K562 (cell line): ENCODE measurements at regions not wholly inside any gene's neighbourhood (a gene's known extent, or its start where the extent isn't known, plus 50 kb on each side); places are given as distances from the start of the nearest gene placed in this dataset.

Source experiments
- ATAC-seq: fragments of 200-7000 bp; cut with Tn5 transposase; 3 replicates; pipeline ENCODE4 v1.9.1; 2020; ENCODE audit warnings: moderate library complexity
- BruUV-seq: library from RNA; stranded (reverse); fragments of 400-500 nt; replicated peaks from 2 replicates; lab custom pipeline; 2021; lab: Mats Ljungman, UMichigan
- CTCF ChIA-PET: fragments of 300-600 bp; formaldehyde crosslinking; extraction: SDS; loops from one replicate; lab custom pipeline; 2021; ENCODE audit warnings: low intra/inter-chr PET ratio; lab: Yijun Ruan, JAX
- POLR2A ChIA-PET: fragments of 300-600, 350-650 bp; sonication (Branson Sonifier 250); formaldehyde crosslinking; extraction: SDS; loops from one replicate; lab custom pipeline; 2021; ENCODE audit warnings: antibody characterized with exemption, inconsistent platforms; lab: Yijun Ruan, JAX
- DNase-seq, 4 experiments: peaks; one replicate each; pipeline versions ENCODE4 v3.0.0 to v3.0.0-alpha.2; 2011 to 2018; ENCODE audit warnings: low spot score in 3 of 4, mixed read lengths in 3 of 4; ENCODE audit errors: extremely low read depth in 1 of 4
- FAIRE-seq: peaks from 2 replicates; lab custom pipeline; 2011; peaks lifted over from hg19 to GRCh38; lab: Jason Lieb, UNC
- H2AFZ ChIP-seq: 2 replicates; pipeline ENCODE4 v1.6.0; 2011; ENCODE audit warnings: low read depth, low read length, control low read depth, inconsistent platforms
- H3K27ac ChIP-seq: fragments of 200-600 bp; 3 replicates; pipeline ENCODE4 v1.8.0; 2011; ENCODE audit warnings: low read depth, mild to moderate bottlenecking, control low read depth, inconsistent platforms, low read length, moderate library complexity, mixed read lengths; ENCODE audit errors: extremely low read depth
- H3K27me3 ChIP-seq, 2 experiments: fragments of 300-600 bp in 1 of 2; 2 replicates in 1 of 2; 3 replicates in 1 of 2; pipeline versions ENCODE4 v1.6.0 to v1.8.0; 2011; ENCODE audit warnings: inconsistent platforms in 2 of 2, low read length in 2 of 2, mild to moderate bottlenecking in 1 of 2, mixed read lengths in 1 of 2, moderate library complexity in 1 of 2; ENCODE audit not compliant: control insufficient read depth in 2 of 2, insufficient read depth in 2 of 2
- H3K36me3 ChIP-seq: fragments of 300-600 bp; 3 replicates; pipeline ENCODE4 v1.8.0; 2011; ENCODE audit warnings: mild to moderate bottlenecking, low read length, inconsistent platforms; ENCODE audit not compliant: control insufficient read depth, insufficient read depth
- H3K4me1 ChIP-seq, 2 experiments: fragments of 200-600 bp in 1 of 2; replicated peaks in 1 of 2; 2 replicates in 1 of 2; 3 replicates in 1 of 2; pipeline versions ENCODE4 v1.5.1 to v1.8.0; 2011; ENCODE audit warnings: inconsistent platforms in 2 of 2, low read length in 2 of 2, mild to moderate bottlenecking in 1 of 2, mixed read lengths in 1 of 2, moderate library complexity in 1 of 2; ENCODE audit not compliant: control insufficient read depth in 2 of 2, insufficient read depth in 2 of 2
- H3K4me2 ChIP-seq: 2 replicates; pipeline ENCODE4 v1.6.1; 2011; ENCODE audit warnings: low read length, control low read depth, inconsistent platforms, mixed read lengths; ENCODE audit not compliant: insufficient read depth
- H3K4me3 ChIP-seq: fragments of 200-600 bp; sonication (generic), shearing (Covaris generic); 2 replicates; pipeline ENCODE4 v1.5.1; 2016; ENCODE audit warnings: control low read depth, inconsistent platforms
- H3K79me2 ChIP-seq: fragments of 200-600 bp; 3 replicates; pipeline ENCODE4 v1.8.0; 2011; ENCODE audit warnings: low read length, inconsistent platforms; ENCODE audit not compliant: control insufficient read depth, insufficient read depth
- H3K9ac ChIP-seq, 2 experiments: 2 replicates each; pipeline versions ENCODE4 v1.6.0 to v1.6.1; 2011; ENCODE audit warnings: low read depth in 2 of 2, low read length in 2 of 2, control low read depth in 1 of 2, inconsistent platforms in 1 of 2, mild to moderate bottlenecking in 1 of 2, mixed read lengths in 1 of 2; ENCODE audit not compliant: insufficient read depth in 1 of 2
- H3K9me1 ChIP-seq: one replicate; pipeline ENCODE4 v1.6.0; 2011; ENCODE audit warnings: inconsistent platforms, mild to moderate bottlenecking, low read length, moderate library complexity; ENCODE audit not compliant: control insufficient read depth, insufficient read depth
- H3K9me3 ChIP-seq: replicated peaks from 2 replicates; pipeline ENCODE4 v1.5.1; 2011; ENCODE audit warnings: low read depth, low read length, inconsistent platforms; ENCODE audit not compliant: control insufficient read depth, insufficient read depth
- H4K20me1 ChIP-seq: replicated peaks from 2 replicates; pipeline ENCODE4 v1.6.1; 2011; ENCODE audit warnings: low read length, inconsistent platforms, mixed read lengths; ENCODE audit not compliant: control insufficient read depth, insufficient read depth
- CBX5 ChIP-seq: IDR thresholded peaks from 2 replicates; pipeline ENCODE4 v1.6.1; 2014; ENCODE audit warnings: low read depth, borderline replicate concordance
- E2F5 ChIP-seq: sonication (generic); formaldehyde crosslinking; IDR thresholded peaks from 2 replicates; pipeline ENCODE4 v1.8.0; 2022; ENCODE audit warnings: mild to moderate bottlenecking, missing genetic modification reagents
- GABPB1 ChIP-seq: sonication (generic); formaldehyde crosslinking; IDR thresholded peaks from 2 replicates; pipeline ENCODE4 v1.8.0; 2022; ENCODE audit warnings: mild to moderate bottlenecking, missing genetic modification reagents
- HMG20A ChIP-seq: fragments of 450-650 bp; formaldehyde crosslinking; conservative IDR thresholded peaks from 2 replicates; pipeline ENCODE4 v1.4.0; 2020; ENCODE audit warnings: mild to moderate bottlenecking, mixed read lengths
- MAFK ChIP-seq: IDR thresholded peaks from 2 replicates; pipeline ENCODE4 v1.6.1; 2011; ENCODE audit warnings: low read length, improper control_type of control experiment
- MTA3 ChIP-seq: fragments of 450-650 bp; formaldehyde crosslinking; IDR thresholded peaks from 2 replicates; pipeline ENCODE4 v1.6.1; 2017; ENCODE audit warnings: mild to moderate bottlenecking, borderline replicate concordance
- MTF1 ChIP-seq: fragments of 250-450 bp; sonication (Bioruptor Pico); IDR thresholded peaks from 2 replicates; pipeline ENCODE4 v1.9.0; 2021; ENCODE audit warnings: moderate library complexity, mild to moderate bottlenecking, inconsistent platforms, borderline replicate concordance
- SMAD1 ChIP-seq: fragments of 150-350 bp; IDR thresholded peaks from 2 replicates; pipeline ENCODE4 v1.6.1; 2014; ENCODE audit warnings: low read length, low read depth; ENCODE audit not compliant: partially characterized antibody
- SOX6 ChIP-seq: fragments of 450-650 bp; IDR thresholded peaks from 2 replicates; pipeline ENCODE4 v1.6.1; 2014; ENCODE audit warnings: mild to moderate bottlenecking
- ZBTB34 ChIP-seq: fragments of 250-450 bp; sonication (Bioruptor Pico); IDR thresholded peaks from 2 replicates; pipeline ENCODE4 v1.8.0; 2021; ENCODE audit warnings: mild to moderate bottlenecking, moderate library complexity
- WGBS: fragments of 100-300 bp; shearing (Covaris generic); methylation state at CpG from one replicate; pipeline ENCODE4 v1.1.6; 2016; ENCODE audit warnings: low coverage, mixed read lengths; ENCODE audit not compliant: insufficient coverage; ENCODE audit errors: missing lambda C conversion rate; 5-methylcytosine and 5-hydroxymethylcytosine counted together
- in situ Hi-C: fragments of 300-500 bp; cut with MboI; formaldehyde crosslinking; loops from 4 replicates; pipeline ENCODE4 v1.15.0; 2018; ENCODE audit warnings: inconsistent platforms, mixed read lengths
- intact Hi-C: fragments of 100-400 bp; cut with micrococcal nuclease; formaldehyde crosslinking; loops from 2 replicates; pipeline ENCODE4 v1.14.2; 2022
- TF ChIP-seq, protein P1 (sequence below): fragments of 450-650 bp; IDR thresholded peaks from 2 replicates; pipeline ENCODE4 v1.6.1; 2018; ENCODE audit warnings: mild to moderate bottlenecking, low read depth; ENCODE audit not compliant: partially characterized antibody
- TF ChIP-seq, protein P2 (sequence below): fragments of 200-800 bp; sonication (Bioruptor generic); IDR thresholded peaks from 2 replicates; pipeline ENCODE4 v1.6.1; 2017; ENCODE audit warnings: missing genetic modification characterization, missing compliant biosample characterization

DNA sequence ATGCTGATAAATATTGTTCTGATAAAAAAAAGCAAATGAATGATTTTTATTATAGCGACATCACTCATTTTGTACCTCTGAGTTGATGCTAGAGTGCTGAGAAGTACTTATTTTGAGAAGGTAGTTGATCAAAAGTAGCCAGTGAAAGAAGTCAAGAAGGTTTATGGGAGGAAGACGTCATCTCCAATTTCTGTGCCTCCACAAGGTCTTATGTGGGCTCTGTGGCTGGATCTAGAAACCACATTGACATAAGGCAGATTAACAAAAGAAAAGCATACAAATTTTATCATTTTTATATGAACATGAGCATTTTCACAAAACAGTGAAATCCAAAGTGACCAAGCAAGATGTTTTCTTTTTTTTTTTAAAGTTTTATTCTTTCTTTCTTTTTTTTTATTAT is 289.5 kb upstream of the FAR2 start:
- H3K9ac ChIP-seq = no peak overlapping the region
- WGBS = 0% methylated on average over 2 of the region's 2 CpGs
- intact Hi-C loops (no loop called here), in situ Hi-C loops (no loop called here)
- no peaks in the 10 kb centered on the region for H3K79me2 ChIP-seq
- no peaks in the 10 kb centered on the region for H3K9me3 ChIP-seq
- H3K4me3 ChIP-seq = no peak overlapping the region
- H3K4me2 ChIP-seq = no peak overlapping the region
- no TSS peak for BruUV-seq
- ATAC-seq (no peak), FAIRE-seq (no peak), DNase-seq (no peak)
- H3K36me3 ChIP-seq = no peaks in the 10 kb centered on the region
- CTCF ChIA-PET = no interaction called here
- no peak for TF ChIP-seq SOX6
- H2AFZ ChIP-seq = no peak overlapping the region
- no peak overlapping the region for H3K27ac ChIP-seq
- POLR2A ChIA-PET = no interaction called here
- H4K20me1 ChIP-seq = no peaks in the 10 kb centered on the region
- H3K27me3 ChIP-seq = no peaks in the 10 kb centered on the region
- no peaks in the 10 kb centered on the region for H3K4me1 ChIP-seq
- no peaks in the 10 kb centered on the region for H3K9me1 ChIP-seq

- WGBS = 0% methylated on average over 4 of the region's 4 CpGs
- no peaks in the 10 kb centered on the region for H4K20me1 ChIP-seq
- no peaks in the 10 kb centered on the region for H3K4me1 ChIP-seq
- ChIA-PET CTCF (no interaction called here), POLR2A (no interaction called here)
- ATAC-seq (no peak), FAIRE-seq (no peak), DNase-seq (no peak)
- H2AFZ ChIP-seq = no peak overlapping the region
- in situ Hi-C loops (no loop called here), intact Hi-C loops (no loop called here)
- no peak overlapping the region for H3K27ac ChIP-seq
- no peak overlapping the region for H3K4me2 ChIP-seq
- H3K36me3 ChIP-seq = no peaks in the 10 kb centered on the region
- H3K9ac ChIP-seq = no peak overlapping the region
- H3K79me2 ChIP-seq = no peaks in the 10 kb centered on the region
- BruUV-seq = no TSS peak
- H3K4me3 ChIP-seq = no peak overlapping the region
- no peaks in the 10 kb centered on the region for H3K9me1 ChIP-seq
- H3K27me3 ChIP-seq = no peaks in the 10 kb centered on the region
- no peaks in the 10 kb centered on the region for H3K9me3 ChIP-seq
- TF ChIP-seq CBX5 (no peak), SMAD1 (no peak), MTA3 (no peak), ZBTB34 (CRISPR knock-in tag) (no peak), HMG20A (no peak), GABPB1 (CRISPR knock-in tag) (no peak), MAFK (no peak), MTF1 (CRISPR knock-in tag) (no peak), E2F5 (CRISPR knock-in tag) (no peak)
- TF ChIP-seq, protein P1, sequence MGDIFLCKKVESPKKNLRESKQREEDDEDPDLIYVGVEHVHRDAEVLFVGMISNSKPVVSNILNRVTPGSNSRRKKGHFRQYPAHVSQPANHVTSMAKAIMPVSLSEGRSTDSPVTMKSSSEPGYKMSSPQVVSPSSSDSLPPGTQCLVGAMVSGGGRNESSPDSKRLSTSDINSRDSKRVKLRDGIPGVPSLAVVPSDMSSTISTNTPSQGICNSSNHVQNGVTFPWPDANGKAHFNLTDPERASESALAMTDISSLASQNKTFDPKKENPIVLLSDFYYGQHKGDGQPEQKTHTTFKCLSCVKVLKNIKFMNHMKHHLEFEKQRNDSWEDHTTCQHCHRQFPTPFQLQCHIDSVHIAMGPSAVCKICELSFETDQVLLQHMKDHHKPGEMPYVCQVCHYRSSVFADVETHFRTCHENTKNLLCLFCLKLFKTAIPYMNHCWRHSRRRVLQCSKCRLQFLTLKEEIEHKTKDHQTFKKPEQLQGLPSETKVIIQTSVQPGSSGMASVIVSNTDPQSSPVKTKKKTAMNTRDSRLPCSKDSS = no peak
- TF ChIP-seq, protein P2, sequence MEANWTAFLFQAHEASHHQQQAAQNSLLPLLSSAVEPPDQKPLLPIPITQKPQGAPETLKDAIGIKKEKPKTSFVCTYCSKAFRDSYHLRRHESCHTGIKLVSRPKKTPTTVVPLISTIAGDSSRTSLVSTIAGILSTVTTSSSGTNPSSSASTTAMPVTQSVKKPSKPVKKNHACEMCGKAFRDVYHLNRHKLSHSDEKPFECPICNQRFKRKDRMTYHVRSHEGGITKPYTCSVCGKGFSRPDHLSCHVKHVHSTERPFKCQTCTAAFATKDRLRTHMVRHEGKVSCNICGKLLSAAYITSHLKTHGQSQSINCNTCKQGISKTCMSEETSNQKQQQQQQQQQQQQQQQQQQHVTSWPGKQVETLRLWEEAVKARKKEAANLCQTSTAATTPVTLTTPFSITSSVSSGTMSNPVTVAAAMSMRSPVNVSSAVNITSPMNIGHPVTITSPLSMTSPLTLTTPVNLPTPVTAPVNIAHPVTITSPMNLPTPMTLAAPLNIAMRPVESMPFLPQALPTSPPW (CRISPR knock-in tag) = no peak
Observed at GRCh38 chr12:28865776-28866175, 283.3 kb upstream of the FAR2 start.
